Type B pancreatic cell (in vitro differentiated cells): ENCODE measurements at regions not wholly inside any gene's neighbourhood (a gene's known extent, or its start where the extent isn't known, plus 50 kb on each side); places are given as distances from the start of the nearest gene placed in this dataset.
A peak's percentile ranks its signal among the peaks of the same experiment; 100 is the strongest.
"Not testable (repeated sequence)": the region's sequence is repeated elsewhere in the genome, so short reads cannot be mapped to it uniquely, and the experiment has no call there.

Experiments used
- DNase-seq: peaks from one replicate; pipeline ENCODE4 v3.0.0; 2021; ENCODE audit warnings: mixed read lengths; ENCODE audit not compliant: unreplicated experiment; ENCODE audit errors: extremely low spot score
- H3K27ac Mint-ChIP-seq: 2 replicates; pipeline ENCODE4 v1.8.0; 2021; ENCODE audit warnings: mild to moderate bottlenecking, mixed read lengths
- H3K27me3 Mint-ChIP-seq: 2 replicates; pipeline ENCODE4 v1.8.0; 2021; ENCODE audit warnings: mixed read lengths
- H3K36me3 Mint-ChIP-seq: 2 replicates; pipeline ENCODE4 v1.8.0; 2021; ENCODE audit warnings: mixed read lengths
- H3K4me1 Mint-ChIP-seq: one replicate; pipeline ENCODE4 v1.8.0; 2021; ENCODE audit warnings: mixed read lengths; ENCODE audit not compliant: unreplicated experiment
- H3K4me3 Mint-ChIP-seq: 2 replicates; pipeline ENCODE4 v1.8.0; 2021; ENCODE audit warnings: mild to moderate bottlenecking, mixed read lengths
- H3K9me3 Mint-ChIP-seq: 2 replicates; pipeline ENCODE4 v1.8.0; 2021; ENCODE audit warnings: mixed read lengths
- CTCF ChIP-seq: fragments of 200-600 bp; sonication (generic); conservative IDR thresholded peaks from 2 replicates; pipeline ENCODE4 v1.5.0; 2021; ENCODE audit warnings: antibody characterized with exemption, mild to moderate bottlenecking

GRCh38 chr2:65749545-65749944 is 317.1 kb upstream of the SPRED2 start:
- Mint-ChIP-seq H3K9me3 (peaks cover 9% of the 10 kb centered on the region), H3K4me3 (no peak overlapping the region), H3K4me1 (peaks cover 24% of the 10 kb centered on the region), H3K27ac (no peak overlapping the region), H3K36me3 (no peaks in the 10 kb centered on the region), H3K27me3 (no peaks in the 10 kb centered on the region)
- TF ChIP-seq CTCF, result no peak
- DNase-seq, result no peak

GRCh38 chr2:65747875-65748274 is 315.5 kb upstream of the SPRED2 start:
- not testable (repeated sequence) for H3K27me3 Mint-ChIP-seq, H3K36me3 Mint-ChIP-seq, H3K27ac Mint-ChIP-seq, H3K9me3 Mint-ChIP-seq, H3K4me3 Mint-ChIP-seq, DNase-seq
- peaks cover 27% of the 10 kb centered on the region for H3K4me1 Mint-ChIP-seq

GRCh38 chr2:65746931-65747675 is 314.7 kb upstream of the SPRED2 start:
- Mint-ChIP-seq H3K9me3 (peaks cover 10% of the 10 kb centered on the region), H3K27me3 (no peaks in the 10 kb centered on the region), H3K36me3 (no peaks in the 10 kb centered on the region), H3K4me3 (no peak overlapping the region), H3K27ac (peak overlapping the region; percentile 25), H3K4me1 (peaks cover 28% of the 10 kb centered on the region)
- no peak for TF ChIP-seq CTCF
- no peak for DNase-seq

- no peak for TF ChIP-seq CTCF
- Mint-ChIP-seq H3K27ac (no peak overlapping the region), H3K36me3 (peaks cover 4% of the 10 kb centered on the region), H3K27me3 (no peaks in the 10 kb centered on the region), H3K4me3 (no peak overlapping the region), H3K4me1 (peaks cover 28% of the 10 kb centered on the region), H3K9me3 (peaks cover 18% of the 10 kb centered on the region)
- DNase-seq, result no peak
These were observed 312.2 kb upstream of the SPRED2 start for GRCh38 chr2:65744477-65745200.

- no peaks in the 10 kb centered on the region for H3K27me3 Mint-ChIP-seq
- H3K4me3 Mint-ChIP-seq, result no peak overlapping the region
- no peak for DNase-seq
- TF ChIP-seq CTCF, result peak; percentile 50
- peaks cover 4% of the 10 kb centered on the region for H3K36me3 Mint-ChIP-seq
- H3K4me1 Mint-ChIP-seq, result peaks cover 20% of the 10 kb centered on the region
- H3K27ac Mint-ChIP-seq, result no peak overlapping the region
- H3K9me3 Mint-ChIP-seq, result peaks cover 18% of the 10 kb centered on the region
These were observed 310.6 kb upstream of the SPRED2 start for GRCh38 chr2:65742977-65743376.

- H3K27ac Mint-ChIP-seq, result no peak overlapping the region
- TF ChIP-seq CTCF, result no peak
- no peak overlapping the region for H3K4me3 Mint-ChIP-seq
- no peak for DNase-seq
- peaks cover 7% of the 10 kb centered on the region for H3K4me1 Mint-ChIP-seq
- no peaks in the 10 kb centered on the region for H3K27me3 Mint-ChIP-seq
- H3K36me3 Mint-ChIP-seq, result peaks cover 4% of the 10 kb centered on the region
- peaks cover 26% of the 10 kb centered on the region for H3K9me3 Mint-ChIP-seq
These were observed 307.5 kb upstream of the SPRED2 start for GRCh38 chr2:65739927-65740326.
